IPS-NIHi7 (cell line): ENCODE measurements at regions not wholly inside any gene's neighbourhood (a gene's known extent, or its start where the extent isn't known, plus 50 kb on each side); places are given as distances from the start of the nearest gene placed in this dataset.

Experiments
- DNase-seq: peaks from one replicate; pipeline ENCODE4 v3.0.0; 2012; ENCODE audit warnings: mixed read lengths; ENCODE audit errors: extremely low spot score

DNA sequence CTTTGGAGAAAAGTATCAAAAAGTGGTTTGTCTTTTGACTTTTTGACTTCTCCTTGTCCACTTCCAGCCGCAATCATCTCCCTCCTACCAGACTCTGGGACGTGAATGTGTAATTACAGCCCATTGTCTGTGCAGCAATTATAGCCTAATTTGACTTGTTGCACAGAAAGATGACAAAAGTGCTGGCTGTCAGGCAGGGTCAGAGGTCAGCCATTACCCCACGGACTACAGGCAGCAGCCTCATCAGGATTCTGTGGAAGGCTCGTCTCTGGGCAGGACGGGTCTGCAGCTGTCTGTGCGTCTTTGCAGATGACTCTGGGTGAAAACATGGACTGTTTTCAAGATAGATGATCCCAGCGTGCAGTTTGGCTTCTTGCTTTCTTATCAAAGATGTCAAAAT is 102.2 kb upstream of the EDNRB start:
- DNase-seq: no peak

DNA sequence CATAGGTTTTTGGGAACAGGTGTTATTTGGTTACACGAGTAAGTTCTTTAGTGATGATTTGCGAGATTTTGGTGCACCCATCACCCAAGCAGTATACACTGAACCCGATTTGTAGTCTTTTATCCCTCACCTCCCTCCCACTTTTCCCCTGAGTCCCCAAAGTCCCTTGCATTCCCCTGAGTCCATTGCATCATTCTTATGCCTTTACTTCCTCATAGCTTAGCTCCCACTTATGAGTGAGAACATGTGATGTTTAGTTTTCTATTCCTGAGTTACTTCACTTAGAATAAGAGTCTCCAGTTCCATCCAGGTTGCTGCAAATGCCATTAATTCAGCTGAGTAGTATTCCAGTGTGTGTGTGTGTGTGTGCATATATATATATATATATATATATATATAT is 97.2 kb upstream of the EDNRB start:
- DNase-seq: no peak

DNA sequence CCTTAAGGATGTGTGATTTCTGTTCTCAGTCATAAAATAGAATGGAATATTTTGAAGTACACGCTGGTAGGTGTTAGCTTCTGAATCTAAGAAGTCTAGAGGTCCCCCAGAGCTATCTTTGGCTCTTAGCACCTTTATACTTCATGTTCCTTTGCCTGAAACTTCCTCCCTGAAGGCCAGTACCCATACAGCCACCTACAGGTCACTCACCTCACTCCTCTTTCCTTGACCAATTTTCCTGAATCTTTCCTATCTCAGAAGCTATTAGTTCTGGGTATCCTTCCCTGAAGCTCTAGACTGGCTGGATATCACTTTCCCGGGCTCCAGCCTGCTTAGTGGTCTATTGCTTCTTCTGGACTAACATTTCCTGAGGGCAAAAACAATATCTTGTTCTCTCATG is 93.4 kb upstream of the EDNRB start:
- peak; percentile 25 for DNase-seq

DNA sequence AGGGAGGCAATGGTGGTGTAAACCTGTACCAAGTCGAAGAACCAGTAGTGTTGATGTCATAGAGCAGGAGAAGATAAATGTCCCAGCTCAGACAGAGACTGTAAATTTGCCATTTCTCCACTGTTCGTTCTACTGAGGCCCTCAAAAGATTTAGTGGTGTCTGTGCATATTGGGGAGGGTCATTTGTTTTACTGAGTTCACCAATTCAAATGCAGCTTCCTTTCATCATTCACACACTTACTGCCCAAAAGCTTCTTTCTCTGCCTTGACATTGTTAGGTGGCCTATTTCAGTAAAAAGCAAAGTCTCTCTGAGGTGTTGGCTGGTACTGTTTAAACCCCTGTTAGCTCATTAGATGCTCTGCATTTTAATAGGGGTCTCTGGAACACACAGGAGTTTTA is 86.2 kb upstream of the EDNRB start:
- no peak for DNase-seq

DNA sequence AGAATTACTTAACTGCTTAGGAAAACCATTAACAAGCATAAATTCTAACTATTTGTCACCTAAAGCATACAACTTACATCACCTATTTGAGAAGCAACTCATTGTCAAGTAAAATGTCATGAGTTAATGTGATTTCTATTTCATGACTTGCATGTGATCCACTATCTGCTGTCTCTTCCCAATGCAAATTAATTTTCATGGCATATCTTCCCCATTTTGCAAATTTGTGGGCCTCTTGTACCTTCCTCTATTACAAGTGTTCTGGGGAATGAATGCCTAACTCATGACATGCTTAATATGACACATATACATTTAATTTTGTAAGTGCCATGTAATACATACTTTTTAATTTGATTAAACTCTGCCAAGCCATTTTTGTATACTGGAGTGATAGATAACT is 81.1 kb upstream of the EDNRB start:
- DNase-seq: no peak

DNA sequence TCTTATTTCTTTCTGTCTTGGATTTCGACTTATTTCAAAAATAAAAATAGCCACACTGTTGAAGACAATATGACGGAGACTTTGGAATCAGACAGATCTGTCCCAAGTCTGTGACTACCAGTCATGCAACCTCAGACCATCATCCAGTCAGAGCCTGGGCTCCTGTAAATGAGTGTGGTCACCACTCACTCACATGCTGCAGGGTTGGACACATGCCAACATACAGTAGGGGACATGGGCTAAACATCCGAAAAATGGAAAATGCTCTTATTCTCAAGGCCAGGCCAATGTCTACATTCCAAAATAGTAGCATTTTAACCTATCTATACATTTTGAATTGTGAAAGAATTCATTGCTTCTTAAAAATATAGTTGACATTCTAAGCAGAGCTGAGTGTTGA is 75.5 kb upstream of the EDNRB start:
- no peak for DNase-seq

DNA sequence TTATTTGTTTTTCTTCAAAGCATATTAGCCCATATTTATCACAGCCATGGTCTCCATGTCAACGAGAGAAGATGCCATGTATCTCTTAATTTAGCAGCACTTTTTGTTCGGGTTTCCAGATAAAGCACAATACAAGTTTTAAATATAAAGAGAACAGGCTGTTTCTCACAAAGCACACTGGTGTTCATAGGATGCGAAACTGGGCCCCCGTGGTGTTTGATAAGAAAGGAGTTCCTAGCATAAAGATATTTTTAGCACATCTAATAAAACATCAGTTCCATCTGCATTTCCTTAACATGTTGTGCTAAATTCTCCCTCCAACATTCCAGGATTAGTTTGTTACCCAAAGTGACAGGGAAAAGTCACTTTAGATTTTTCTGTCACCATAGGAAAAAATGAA is 72.4 kb upstream of the EDNRB start:
- DNase-seq: no peak

DNA sequence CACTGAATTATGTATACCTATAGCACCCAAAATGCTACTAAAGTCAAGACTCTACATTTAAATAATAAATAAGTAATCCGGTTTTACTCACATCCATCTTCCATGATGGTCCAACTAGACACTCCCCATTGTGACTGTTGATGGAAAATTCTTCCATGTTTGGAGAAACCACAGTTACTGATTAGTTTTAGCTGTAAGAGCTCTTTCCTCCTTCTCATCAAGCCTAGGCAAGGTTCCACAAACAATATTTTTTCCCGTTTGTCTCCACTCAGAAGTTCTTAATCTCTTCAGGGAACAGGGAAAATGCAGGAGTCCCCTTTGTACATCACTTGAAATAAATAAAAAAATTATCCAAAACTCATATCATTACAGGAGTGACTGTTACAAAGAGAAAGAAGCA is 70.7 kb upstream of the EDNRB start:
- no peak for DNase-seq

DNA sequence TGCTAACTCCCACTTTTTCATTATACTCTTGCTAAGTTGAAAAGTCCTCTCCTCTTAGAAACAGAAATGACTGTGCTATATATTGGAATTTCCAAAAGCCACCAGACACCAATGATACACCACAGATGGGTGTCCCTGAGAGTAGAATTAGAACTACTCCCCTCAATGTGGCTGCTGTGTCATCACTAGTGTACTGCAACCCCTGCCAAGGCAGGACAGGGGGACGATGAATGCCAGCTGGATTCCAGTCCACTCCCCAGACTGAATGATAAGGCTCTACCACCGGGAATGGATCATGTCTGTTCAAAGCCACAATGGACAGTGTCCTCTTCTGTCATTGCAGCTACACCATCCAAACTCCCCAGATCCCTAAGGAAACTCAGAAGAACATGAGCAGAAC is 69.7 kb upstream of the EDNRB start:
- DNase-seq: no peak

DNA sequence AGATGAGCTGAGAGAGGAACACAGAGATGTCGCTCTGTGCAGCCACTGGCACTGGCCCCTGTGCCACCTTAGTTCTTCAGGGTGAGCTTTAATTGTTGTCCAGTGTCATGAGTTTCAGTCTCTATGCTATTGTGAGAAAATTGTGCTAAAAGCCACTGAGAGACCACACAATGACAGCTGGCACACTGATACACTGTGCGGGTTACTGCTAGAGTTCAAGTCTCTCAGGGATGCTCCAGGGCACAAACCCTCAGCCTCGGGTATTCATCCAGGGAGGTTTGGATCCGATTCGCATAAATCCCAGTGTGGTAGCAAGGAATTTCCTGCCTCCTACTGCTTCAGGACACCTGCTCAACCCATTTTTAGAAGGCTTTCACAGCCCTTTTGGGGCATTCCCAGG is 68.1 kb upstream of the EDNRB start:
- no peak for DNase-seq

DNA sequence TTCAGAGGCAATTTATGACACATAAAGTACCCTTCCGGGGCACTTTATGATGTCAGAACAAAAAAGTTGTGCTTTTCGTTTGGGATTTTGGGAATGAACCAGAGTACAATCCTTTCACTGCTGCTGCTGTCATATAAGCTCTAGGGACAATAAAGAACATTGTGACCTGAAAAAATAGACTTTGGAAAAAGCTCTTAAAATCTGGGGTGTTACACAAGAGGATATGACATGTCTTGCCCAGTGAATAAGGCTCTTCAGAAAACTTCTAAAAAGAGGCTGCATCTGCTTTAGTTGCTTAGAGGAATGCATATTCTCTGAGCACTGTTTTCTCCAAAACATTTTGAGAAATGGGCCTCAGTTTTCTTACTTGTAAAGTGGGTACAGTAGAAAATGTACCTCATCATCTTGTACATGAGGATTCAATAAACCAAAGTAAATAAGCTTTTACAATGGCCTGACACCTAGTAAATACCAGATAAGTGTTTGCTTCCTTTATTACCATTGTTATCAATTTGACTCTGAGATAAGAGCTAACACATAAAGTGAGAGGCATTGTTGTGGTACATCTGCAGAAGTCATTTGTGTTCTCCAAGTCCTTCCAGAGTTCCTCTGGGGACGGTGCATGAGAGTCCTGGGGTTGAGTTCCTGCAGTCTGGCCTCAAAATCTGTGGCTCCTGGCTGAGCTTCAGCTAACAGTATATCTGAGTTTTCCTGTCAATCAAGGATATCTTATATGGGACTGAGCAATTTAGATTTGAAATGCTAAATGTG is 67.4 kb upstream of the EDNRB start:
- no peak for DNase-seq

DNA sequence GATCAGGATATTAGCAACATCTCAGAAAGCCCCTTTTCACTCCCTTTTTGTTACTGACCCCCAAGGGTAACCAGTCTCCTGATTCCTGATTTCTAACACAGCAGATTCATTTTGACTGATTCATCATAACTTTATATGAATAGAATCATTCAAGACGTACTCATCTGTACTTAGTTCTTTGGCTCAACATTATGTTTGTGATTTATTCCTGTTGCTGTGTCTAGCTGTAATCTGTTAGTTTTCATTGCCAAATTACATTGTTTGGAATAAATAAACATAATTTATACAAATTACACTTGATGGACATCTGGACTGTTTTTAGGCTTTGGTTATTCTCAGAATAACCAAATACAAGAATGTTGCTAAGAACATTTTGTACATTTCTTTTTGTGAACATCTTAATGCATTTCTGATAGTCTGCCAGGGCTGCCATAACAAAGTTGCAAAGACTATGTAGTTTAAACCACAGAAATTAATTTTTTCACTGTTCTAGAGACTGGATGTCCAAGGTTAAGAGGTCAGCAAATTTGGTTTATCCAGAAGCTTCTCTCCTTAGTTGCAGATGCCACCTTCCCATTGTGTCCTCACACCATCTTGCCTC is 62.8 kb upstream of the EDNRB start:
- no peak for DNase-seq

DNA sequence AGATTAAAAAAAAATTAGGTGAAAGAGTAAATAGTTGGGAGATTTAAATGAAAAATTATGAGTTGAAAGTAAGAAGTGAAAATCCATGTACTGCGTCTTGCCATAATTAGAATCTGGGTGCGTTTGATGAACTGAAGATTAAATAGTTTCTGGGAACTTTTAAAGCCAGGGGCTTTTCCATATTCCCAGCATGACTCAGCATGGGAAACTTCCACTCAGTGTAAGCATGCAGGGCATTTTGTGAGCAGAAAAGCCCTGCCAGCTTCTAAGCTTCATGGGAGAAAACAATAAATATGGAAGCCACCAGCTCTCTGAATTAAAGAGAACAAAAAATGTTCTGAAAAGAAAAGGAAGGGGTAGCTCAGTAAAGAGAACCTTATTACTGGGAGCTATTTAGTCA is 62.0 kb upstream of the EDNRB start:
- DNase-seq: peak; percentile 18

DNA sequence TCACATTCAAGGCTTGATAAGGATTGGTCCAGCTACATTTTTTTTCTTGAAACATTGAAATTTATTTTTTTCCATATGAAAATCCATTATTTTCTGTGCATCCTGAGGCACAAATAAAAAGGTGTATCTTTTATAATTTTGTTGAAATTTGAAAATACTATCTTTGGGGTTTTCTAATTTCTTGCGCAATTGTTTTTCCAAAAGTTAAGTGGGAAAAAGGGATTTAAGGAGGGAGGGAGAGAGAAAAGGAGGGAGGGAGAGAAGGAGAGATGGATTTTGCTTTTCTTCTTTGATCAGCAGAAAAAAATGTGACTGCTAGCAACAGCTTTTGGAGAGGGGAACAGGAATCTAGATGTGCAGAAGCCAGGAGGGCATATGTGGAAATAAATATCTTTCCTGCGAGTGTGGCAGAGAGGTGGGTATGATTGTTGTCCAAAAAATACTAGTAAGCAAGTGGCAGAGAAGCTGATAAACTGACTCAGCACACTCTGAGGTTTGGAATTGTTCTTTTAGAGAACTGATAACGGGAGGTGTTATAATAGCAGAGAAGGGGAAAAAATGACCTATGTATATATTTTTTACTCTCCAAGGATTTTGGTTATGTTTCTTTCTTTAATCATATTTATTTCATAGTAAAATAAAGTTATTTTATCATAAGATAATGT is 61.2 kb upstream of the EDNRB start:
- DNase-seq: no peak

DNA sequence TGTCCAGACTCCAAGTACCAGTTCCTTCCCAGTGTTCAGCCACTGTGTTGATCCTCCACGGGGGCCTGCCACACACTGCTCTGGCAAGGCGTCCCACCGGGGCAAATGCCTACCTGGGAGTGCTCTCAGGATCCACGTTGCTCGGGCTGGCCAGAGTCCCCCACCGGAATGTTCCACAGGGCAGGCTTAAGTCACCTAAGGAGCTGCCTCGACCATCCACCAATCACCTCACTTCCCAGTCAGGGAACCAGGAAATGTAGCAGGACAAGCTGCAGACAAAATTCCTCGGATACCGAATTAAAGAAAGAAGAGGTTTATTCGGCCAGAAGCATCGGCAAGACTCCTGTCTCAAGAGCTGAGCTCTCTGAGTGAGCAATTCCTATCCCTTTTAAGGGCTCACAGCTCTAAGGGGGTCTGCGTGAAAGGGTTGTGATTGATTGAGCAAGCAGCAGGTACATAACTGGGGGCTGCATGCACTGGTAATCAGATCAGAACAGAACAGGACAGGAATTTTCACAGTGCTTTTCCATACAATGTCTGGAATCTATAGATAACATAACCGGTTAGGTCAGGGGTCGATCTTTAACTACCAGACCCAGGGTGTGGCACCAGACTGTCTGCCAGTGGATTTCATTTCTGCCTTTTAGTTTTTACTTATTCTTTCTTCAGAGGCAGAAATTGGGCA is 56.9 kb upstream of the EDNRB start:
- DNase-seq: no peak

DNA sequence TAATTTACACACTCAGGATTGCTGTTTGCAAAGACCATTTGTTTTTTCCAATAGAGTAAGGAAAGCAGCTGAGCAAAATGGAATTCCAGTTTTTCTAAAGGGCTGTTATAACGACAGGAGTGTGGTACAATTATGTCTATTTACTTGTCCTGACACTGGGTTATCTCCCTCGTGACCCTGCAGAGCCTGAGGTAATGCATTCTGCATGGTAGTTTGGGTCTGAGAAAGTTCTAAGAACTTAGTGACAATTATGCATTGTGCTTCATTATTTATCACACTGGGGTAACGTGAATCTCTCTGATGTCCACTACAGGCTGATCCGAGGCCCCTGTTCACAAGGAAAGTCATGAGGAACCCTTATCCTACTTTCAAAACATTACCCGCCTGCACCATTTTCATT is 50.7 kb upstream of the EDNRB start:
- DNase-seq: no peak
